ENCODE measurements at regions not wholly inside any gene's neighbourhood (a gene's known extent, or its start where the extent isn't known, plus 50 kb on each side); places are given as distances from the start of the nearest gene placed in this dataset.

DNA sequence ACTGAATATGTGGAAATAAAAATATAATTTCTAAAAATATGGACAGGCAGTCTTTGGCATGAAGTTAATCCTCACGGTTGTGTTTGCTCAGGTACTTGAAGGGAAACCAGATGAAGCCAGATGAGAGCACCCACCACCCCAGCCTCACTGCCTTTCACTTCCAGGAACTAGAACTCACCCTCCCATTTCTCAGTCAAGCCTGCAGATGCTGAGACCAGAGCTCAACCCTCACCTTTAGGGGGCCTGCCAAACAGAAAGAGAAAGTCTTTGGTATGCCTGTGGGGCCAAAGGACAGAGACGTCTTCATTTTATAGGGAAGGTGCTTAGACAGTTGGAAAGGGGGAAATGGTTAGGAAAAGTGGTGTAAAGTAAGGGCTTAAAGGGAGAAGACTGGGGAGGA is 252.8 kb upstream of the PLET1 start:
- no peaks in the 10 kb centered on the region for H3K4me1 ChIP-seq (ENCODE audit: insufficient read depth, low read length)
- no TSS peak for BruUV-seq (replicated peaks)
- no peak overlapping the region for H3K27ac ChIP-seq (ENCODE audit: extremely low read length, insufficient read depth, low read length)
- 0% methylated on average over 2 of the region's 2 CpGs for WGBS (ENCODE audit: low lambda C conversion rate)
- H3K9ac ChIP-seq (ENCODE audit: insufficient read depth, low read depth, low read length) = no peak overlapping the region
- H3K4me3 ChIP-seq (replicated peaks in 1 of 3; ENCODE audit: insufficient read depth in 1 of 3, low read depth in 2 of 3, low read length in 3 of 3) = no peak overlapping the region
- ChIA-PET POLR2A (no interaction called here), CTCF (ENCODE audit: low intra/inter-chr PET ratio, low total read pairs) (no interaction called here)
- ATAC-seq (no peak), FAIRE-seq (no peak), DNase-seq (ENCODE audit: low spot score) (no peak)
- H3K36me3 ChIP-seq (replicated peaks in 1 of 2; ENCODE audit: control insufficient read depth in 1 of 2, insufficient read depth in 2 of 2, low read length in 2 of 2) = no peaks in the 10 kb centered on the region
- no peaks in the 10 kb centered on the region; a peak in 2 of 5 replicates for H3K27me3 ChIP-seq (ENCODE audit: control insufficient read depth in 1 of 2, insufficient read depth in 2 of 2, low read length in 2 of 2)
- H3K9me3 ChIP-seq (ENCODE audit: low read length) = no peaks in the 10 kb centered on the region
- H2AFZ ChIP-seq (ENCODE audit: low read length) = no peak overlapping the region
- H3K79me2 ChIP-seq (ENCODE audit: insufficient read depth, low read length) = no peaks in the 10 kb centered on the region
- in situ Hi-C loops (cut with HindIII; ENCODE audit: extremely low pct_ligation_motif_present, low pct_unique_long_range_greater_than_20kb) = no loop called here
- intact Hi-C loops (cut with micrococcal nuclease; ENCODE audit: unreplicated experiment) = no loop called here
- H3K4me2 ChIP-seq (ENCODE audit: low read depth, low read length) = no peak overlapping the region
- H4K20me1 ChIP-seq (ENCODE audit: insufficient read depth, low read length) = no peaks in the 10 kb centered on the region
- no peak for TF ChIP-seq MTF2 (CRISPR knock-in tag; IDR thresholded peaks at IDR 0.05; ENCODE audit: borderline replicate concordance)
- TF ChIP-seq ZNF431 (CRISPR knock-in tag; IDR thresholded peaks at IDR 0.05; ENCODE audit: borderline replicate concordance, low read depth) = no peak
- TF ChIP-seq ZNF660 (CRISPR knock-in tag; IDR thresholded peaks at IDR 0.05; ENCODE audit: borderline replicate concordance, low read depth) = no peak
- no peak for TF ChIP-seq RNF2 (conservative IDR thresholded peaks at IDR 0.05; ENCODE audit: low read depth)
- TF ChIP-seq HNRNPK (IDR thresholded peaks at IDR 0.05; ENCODE audit: low read depth, low read length, poor library complexity, severe bottlenecking) = no peak
- TF ChIP-seq, protein P1, sequence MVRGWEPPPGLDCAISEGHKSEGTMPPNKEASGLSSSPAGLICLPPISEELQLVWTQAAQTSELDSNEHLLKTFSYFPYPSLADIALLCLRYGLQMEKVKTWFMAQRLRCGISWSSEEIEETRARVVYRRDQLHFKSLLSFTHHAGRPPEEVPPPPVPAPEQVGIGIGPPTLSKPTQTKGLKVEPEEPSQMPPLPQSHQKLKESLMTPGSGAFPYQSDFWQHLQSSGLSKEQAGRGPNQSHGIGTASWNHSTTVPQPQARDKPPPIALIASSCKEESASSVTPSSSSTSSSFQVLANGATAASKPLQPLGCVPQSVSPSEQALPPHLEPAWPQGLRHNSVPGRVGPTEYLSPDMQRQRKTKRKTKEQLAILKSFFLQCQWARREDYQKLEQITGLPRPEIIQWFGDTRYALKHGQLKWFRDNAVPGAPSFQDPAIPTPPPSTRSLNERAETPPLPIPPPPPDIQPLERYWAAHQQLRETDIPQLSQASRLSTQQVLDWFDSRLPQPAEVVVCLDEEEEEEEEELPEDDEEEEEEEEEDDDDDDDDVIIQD (CRISPR knock-in tag; IDR thresholded peaks at IDR 0.05; ENCODE audit: low read depth) = no peak
- no peak for TF ChIP-seq MXD4 (CRISPR knock-in tag; IDR thresholded peaks at IDR 0.05)
- TF ChIP-seq ZBTB42 (CRISPR knock-in tag; IDR thresholded peaks at IDR 0.05) = no peak
- TF ChIP-seq TCF7 (IDR thresholded peaks at IDR 0.05; ENCODE audit: low read depth) = no peak
- TF ChIP-seq THAP11 (CRISPR knock-in tag; IDR thresholded peaks at IDR 0.05) = no peak
- TF ChIP-seq, protein P2, sequence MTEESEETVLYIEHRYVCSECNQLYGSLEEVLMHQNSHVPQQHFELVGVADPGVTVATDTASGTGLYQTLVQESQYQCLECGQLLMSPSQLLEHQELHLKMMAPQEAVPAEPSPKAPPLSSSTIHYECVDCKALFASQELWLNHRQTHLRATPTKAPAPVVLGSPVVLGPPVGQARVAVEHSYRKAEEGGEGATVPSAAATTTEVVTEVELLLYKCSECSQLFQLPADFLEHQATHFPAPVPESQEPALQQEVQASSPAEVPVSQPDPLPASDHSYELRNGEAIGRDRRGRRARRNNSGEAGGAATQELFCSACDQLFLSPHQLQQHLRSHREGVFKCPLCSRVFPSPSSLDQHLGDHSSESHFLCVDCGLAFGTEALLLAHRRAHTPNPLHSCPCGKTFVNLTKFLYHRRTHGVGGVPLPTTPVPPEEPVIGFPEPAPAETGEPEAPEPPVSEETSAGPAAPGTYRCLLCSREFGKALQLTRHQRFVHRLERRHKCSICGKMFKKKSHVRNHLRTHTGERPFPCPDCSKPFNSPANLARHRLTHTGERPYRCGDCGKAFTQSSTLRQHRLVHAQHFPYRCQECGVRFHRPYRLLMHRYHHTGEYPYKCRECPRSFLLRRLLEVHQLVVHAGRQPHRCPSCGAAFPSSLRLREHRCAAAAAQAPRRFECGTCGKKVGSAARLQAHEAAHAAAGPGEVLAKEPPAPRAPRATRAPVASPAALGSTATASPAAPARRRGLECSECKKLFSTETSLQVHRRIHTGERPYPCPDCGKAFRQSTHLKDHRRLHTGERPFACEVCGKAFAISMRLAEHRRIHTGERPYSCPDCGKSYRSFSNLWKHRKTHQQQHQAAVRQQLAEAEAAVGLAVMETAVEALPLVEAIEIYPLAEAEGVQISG (CRISPR knock-in tag; IDR thresholded peaks at IDR 0.05) = no peak
- TF ChIP-seq, protein P3, sequence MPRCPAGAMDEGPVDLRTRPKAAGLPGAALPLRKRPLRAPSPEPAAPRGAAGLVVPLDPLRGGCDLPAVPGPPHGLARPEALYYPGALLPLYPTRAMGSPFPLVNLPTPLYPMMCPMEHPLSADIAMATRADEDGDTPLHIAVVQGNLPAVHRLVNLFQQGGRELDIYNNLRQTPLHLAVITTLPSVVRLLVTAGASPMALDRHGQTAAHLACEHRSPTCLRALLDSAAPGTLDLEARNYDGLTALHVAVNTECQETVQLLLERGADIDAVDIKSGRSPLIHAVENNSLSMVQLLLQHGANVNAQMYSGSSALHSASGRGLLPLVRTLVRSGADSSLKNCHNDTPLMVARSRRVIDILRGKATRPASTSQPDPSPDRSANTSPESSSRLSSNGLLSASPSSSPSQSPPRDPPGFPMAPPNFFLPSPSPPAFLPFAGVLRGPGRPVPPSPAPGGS (CRISPR knock-in tag; IDR thresholded peaks at IDR 0.05) = no peak
- TF ChIP-seq, protein P4, sequence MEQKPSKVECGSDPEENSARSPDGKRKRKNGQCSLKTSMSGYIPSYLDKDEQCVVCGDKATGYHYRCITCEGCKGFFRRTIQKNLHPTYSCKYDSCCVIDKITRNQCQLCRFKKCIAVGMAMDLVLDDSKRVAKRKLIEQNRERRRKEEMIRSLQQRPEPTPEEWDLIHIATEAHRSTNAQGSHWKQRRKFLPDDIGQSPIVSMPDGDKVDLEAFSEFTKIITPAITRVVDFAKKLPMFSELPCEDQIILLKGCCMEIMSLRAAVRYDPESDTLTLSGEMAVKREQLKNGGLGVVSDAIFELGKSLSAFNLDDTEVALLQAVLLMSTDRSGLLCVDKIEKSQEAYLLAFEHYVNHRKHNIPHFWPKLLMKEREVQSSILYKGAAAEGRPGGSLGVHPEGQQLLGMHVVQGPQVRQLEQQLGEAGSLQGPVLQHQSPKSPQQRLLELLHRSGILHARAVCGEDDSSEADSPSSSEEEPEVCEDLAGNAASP (CRISPR knock-in tag; IDR thresholded peaks at IDR 0.05; ENCODE audit: borderline replicate concordance) = no peak
- TF ChIP-seq SALL1 (CRISPR knock-in tag; IDR thresholded peaks at IDR 0.05) = no peak
- TF ChIP-seq BRD4 (CRISPR knock-in tag; IDR thresholded peaks at IDR 0.05) = no peak
- no peak for TF ChIP-seq ZSCAN30 (CRISPR knock-in tag; IDR thresholded peaks at IDR 0.05)
- TF ChIP-seq, protein P5, sequence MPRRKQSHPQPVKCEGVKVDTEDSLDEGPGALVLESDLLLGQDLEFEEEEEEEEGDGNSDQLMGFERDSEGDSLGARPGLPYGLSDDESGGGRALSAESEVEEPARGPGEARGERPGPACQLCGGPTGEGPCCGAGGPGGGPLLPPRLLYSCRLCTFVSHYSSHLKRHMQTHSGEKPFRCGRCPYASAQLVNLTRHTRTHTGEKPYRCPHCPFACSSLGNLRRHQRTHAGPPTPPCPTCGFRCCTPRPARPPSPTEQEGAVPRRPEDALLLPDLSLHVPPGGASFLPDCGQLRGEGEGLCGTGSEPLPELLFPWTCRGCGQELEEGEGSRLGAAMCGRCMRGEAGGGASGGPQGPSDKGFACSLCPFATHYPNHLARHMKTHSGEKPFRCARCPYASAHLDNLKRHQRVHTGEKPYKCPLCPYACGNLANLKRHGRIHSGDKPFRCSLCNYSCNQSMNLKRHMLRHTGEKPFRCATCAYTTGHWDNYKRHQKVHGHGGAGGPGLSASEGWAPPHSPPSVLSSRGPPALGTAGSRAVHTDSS (CRISPR knock-in tag; conservative IDR thresholded peaks at IDR 0.05) = no peak

Measured in HepG2 (cell line).